HG03460 (cell line): ENCODE measurements at regions not wholly inside any gene's neighbourhood (a gene's known extent, or its start where the extent isn't known, plus 50 kb on each side); places are given as distances from the start of the nearest gene placed in this dataset.

Experiments used
- ATAC-seq: cut with Tn5 transposase; IDR thresholded peaks from one replicate; pipeline ENCODE4 v1.9.1; 2021; ENCODE audit not compliant: unreplicated experiment

DNA sequence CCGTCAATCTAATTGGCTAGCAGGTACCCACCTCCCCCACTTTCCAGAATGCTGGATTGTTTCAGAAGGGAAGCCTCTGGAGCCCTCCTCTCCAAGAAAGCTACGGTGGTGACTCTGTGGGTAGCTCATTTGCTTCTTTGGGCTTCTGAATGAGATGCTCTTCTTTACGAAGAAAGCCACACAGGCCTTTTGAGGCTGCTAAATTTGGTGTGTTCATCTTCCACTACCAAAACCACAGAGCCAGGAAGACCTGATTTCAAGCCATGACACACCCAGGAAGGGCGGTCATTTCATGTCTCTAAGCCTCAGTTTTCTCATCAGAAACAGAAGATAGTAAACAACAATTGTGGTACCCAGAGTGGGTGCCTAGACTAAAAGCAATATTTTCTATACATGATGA, 901.2 kb downstream of the KCNMA1 start:
- no peak for ATAC-seq

DNA sequence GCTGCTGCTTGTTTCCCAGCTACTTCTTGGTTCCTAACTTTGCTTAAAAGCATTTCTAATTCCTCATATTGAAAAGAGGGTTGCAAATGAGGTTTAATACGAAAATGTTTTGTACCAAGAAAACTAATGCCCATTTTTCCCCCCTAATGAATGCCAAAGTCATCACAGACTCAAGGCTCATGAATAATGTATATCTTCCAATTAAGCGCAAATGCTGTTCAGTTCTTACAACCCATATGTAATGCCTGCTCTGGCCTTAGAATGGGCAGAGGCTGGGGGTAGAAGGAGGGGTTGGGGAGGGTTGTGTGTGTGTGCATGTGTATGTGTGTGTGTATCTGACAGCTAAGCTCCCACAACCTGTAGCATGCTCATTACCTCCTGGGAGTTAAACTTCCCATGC, 901.7 kb downstream of the KCNMA1 start:
- no peak for ATAC-seq

DNA sequence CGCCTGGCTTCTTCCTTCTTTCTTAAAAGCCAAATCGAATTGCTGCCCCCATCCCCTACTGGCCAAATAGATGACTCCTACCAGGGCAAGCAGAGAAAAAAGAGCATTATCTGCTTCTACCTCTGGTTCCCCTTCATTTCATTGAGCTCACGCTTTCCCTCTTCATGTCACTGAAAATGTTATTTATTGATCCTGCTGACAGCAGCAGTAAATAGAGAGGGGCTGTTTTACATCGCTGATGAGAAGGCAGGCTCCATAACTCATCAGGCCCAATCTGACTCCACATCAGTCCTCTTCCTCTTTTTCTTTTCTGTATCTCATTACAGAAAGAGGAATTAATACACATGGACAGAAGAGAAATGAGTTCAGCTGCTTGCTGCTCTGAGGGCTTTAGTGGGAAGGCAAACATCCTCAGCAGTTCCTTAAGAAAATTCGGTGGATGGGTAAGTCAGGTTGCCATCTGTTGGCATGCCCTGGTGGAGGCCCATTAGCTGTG, 904.1 kb downstream of the KCNMA1 start:
- no peak for ATAC-seq

DNA sequence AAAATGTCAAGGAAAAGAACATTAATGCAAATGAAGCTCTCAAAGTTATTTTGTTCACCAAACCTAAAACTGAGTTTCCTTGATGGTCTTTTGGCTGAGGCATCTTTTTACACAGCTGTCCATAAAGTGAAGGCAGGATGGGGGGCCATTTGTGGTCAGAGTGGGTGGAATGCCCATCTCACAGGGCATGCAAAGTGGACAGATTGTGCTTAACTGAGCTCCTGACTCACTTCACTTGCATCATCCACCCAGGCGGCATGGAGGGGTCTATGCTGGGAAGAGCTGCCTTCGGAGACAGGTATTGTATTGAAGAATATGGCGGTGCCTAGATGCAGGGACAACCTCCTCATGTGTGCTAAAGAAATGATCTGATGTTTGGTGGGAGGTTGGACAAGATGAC, 905.3 kb downstream of the KCNMA1 start:
- no peak for ATAC-seq

DNA sequence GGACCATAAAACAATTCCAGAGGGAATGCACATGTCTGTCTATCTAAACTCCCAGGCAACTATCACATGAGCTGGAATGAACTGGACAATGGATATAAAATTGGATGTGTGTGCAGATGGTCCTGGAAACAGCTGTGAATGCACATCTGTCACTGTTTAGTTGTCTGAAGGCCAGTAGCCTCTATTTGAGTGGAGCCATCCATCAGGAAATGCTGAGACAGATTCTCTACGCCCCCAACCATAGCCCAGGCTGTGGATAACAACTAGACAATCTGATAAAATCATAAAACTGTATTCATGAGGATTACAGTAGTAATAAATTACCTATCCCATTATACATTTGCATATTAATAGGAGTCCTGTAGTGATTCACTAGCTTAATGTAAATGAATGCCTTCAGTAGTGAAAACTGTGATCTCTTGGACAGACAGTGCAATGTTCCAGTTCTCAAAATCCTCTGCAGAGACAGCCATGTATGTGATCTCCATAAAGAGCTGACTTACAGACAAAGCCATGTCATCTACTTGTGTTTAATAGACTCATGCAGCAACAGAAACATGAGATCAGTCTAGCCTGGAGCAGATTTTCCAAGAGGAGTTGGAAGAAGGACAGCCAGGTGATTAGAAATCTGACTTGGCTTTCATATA, 907.6 kb downstream of the KCNMA1 start:
- ATAC-seq = no peak

DNA sequence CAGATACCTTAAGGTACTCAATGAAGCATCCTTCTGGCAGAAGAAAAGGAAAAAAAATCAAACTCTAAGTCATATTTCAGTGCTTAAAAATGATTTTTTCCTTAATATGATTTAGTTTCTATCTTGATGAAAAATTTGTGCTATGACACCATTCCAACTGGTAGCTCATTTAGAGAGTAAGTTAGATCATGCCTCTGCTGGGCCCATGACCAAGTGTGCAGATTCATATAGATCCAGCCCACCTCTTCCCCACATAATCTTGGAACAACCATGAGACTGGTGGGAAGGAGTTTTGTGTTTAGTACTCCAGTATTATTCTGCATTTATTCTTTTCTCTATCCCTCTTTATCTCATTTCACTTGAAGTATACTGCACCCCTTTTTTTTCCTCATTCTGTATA, 908.3 kb downstream of the KCNMA1 start:
- no peak for ATAC-seq

DNA sequence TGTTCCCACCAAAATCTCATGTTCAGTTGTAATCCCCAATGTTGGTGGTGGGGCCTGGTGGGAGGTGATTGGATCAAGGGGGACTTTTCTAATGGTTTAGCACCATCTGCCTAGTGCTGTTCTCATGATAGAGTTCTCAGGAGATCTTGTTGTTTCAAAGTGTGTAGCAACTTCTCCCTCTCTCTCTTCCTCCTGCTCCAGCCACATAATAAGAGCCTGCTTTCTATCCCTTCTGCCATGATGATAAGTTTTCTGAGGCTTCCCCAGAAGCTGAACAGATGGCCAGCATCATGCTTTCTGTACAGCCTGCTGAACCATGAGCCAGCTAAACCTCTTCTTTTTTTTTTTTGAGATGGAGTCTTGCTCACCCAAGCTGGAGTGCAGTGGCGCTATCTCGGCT, 910.6 kb downstream of the KCNMA1 start:
- ATAC-seq = no peak

DNA sequence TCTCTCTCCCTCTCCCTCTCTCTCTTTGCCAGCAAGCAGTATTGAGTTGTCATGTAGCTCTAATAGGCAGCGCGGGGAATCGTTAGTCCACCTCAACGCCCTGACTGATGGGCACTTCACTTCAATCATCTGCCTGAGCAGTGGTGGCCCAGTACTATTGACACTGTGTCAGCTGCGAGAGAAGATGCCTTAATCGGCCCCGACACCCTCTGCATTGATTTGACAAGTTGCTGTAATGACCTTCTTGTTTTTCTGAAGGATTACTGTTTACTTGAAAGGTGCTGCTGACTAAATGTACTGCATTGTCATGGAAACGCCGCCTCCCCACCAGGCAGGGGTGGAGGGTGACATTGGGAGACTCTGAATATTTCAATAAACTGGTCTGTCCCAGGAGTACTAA, 913.8 kb downstream of the KCNMA1 start:
- no peak for ATAC-seq

DNA sequence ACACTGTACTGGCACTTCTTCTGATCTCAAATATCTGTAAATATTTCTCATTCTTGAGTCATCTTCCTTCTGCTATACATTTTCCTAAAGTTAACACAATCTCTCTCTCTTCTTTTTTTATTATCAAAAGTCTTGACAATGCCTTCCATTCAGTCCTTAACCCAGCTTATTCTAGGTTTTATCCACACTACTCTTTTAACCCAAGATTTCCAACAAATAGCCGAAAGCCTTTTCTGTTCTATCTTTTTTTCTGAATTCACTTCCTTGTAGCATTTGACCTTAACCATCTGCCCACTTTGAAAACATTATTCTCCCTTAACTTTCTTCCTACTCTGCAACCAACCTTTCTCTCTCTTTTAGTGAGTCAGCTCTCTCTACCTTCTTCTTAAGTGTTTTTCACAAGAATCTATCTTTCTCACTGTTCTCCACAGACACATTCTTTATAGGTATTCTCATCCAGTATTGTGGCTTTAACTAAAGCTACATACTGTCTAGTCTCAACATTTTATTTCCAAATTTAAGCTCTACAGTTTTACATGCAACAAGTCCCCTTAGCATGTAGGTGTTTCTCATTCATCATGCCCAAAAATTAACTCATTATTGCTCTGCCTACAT, 915.6 kb downstream of the KCNMA1 start:
- no peak for ATAC-seq

DNA sequence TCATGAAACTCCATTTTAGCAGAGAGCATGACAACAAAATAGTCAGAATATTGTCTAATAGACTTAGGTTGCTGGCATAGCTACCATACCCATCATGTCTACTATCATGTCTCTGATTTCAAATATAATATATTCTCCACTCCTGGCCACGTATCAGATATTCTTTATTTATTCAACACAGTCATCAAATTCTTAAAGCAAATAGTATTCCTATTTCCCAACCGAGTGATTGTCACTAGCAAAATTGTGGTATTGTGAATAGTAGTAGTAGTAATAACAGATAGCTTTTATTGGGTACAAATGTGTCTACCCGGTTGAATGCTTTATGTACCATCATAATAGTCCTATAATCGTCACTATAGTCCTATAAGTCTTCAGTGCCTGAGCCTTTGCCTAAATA, 918.6 kb downstream of the KCNMA1 start:
- no peak for ATAC-seq

DNA sequence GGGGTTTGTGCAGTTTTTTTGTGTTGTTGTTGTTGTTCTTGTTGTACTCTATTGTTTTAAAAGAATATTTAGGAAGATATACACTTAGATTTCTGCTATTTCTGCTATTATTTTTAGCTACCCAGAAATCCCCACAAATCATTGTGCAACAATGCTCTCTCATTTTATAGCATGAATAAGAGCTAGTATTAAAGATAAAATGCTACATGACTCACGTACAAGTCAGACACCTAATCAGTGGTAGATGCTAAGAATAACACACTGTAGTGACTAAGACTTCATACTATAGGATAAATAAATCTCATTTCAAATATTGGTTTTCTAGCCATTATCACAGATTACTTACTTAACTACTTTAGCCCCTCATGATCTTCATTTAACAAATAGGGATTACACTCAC, 920.5 kb downstream of the KCNMA1 start:
- ATAC-seq = no peak

DNA sequence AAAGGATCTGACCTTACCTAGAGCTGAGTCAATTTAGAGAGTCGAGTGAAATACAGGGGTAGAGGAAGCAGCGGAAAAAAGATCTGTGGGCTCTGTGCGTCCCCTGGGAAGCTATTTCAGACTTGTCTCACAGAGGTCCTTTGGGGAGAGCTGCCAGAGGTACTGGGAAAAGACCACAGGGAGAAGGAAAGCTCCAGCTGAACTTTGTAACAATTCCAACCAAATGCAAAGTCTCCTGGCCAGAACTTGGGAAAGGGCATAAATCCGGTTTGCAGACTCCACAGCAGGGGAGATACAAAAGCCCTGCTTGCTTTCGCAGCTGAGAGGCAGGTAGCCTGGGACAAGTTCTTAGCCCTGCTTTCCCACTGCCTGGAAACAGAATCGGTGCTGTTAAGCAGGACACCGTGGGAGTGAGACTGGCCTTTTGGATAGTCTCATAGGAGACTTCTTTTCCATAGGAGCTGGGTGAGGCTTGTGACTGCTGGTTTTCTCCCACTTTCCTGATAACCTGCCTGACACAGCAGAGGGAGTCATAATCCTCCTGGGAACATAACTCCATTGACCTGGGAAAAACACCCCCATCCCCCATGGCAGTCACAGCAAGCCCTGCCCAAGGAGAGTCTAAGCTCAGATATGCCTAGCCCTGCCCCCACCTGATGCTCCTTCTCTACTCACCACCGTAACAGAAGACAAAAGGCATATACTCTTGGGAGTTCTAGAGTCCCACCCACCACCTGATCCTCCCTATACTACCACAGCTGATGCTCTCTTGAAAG, 926.2 kb downstream of the KCNMA1 start:
- no peak for ATAC-seq

DNA sequence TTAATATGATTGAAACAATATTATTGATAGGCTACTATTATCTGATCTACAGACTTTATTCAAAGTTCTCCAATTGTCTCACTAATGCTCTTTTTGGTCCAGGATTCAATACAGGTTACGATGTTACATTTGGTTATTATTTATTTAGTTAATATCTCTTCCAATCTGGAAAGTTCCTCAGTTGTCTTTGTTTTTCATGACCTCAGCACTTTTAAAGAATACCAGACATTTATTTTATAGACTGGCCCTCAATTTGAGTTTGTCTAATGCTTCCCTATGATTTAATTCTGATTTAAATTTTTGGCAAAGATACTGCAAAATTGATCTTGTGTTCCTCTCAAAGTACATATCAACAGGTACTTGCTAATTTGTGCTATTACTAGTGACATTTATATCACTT, 937.4 kb downstream of the KCNMA1 start:
- no peak for ATAC-seq

DNA sequence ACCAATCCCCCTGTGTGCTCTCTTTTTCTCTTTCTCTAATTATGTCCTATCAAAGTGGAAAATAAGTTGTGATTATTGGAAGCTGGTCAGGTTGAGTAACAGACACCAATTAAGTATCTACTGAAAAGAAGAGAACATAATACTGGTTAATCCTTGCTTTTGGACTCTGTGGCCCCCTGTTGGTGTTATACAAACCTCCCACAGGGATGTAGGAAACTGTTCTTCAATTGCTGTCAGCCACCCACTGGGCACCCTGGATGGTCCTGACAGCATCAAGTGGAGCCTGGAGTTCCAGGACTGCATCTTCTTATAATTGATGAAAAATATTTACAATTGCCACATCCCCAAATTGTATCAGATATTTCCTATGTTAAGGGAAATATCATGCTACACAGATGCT, 939.7 kb downstream of the KCNMA1 start:
- ATAC-seq = no peak

DNA sequence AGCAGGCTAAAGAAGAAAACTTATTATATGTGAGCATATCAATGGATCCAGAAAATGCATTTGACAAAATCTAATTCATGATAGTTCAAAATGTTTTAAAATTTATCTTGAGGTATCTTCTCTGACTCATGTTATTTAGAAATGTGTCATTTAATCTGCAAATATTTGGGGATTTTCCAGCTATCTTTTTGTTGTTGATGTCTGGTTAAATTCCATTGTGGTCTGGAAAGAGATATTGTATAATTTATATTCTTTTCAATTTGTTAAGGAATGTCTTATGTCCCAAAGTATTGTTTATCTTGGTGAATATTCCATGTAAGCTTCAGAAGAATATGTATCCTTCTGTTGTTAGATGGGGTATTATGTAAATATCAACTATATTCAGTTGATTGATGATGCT, 942.5 kb downstream of the KCNMA1 start:
- no peak for ATAC-seq

DNA sequence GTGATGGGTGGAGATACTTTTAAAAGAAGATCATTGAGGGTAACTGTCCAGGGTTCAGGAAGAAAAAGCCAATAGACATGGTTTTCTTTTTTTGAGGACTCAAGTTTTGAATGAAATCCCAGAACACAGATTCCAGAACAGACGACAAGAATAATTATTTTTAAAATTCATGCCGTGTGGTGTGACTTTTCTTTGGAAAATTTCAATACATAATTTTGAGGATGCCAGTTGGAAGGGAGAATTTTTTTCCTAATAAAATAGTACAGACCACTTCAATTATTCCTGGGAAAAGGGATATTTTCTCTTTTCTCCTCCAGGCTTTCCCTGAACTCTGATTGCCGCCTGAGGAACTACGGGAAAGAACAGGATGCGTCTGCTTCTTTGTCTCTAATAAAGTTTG, 951.4 kb downstream of the KCNMA1 start:
- no peak for ATAC-seq

DNA sequence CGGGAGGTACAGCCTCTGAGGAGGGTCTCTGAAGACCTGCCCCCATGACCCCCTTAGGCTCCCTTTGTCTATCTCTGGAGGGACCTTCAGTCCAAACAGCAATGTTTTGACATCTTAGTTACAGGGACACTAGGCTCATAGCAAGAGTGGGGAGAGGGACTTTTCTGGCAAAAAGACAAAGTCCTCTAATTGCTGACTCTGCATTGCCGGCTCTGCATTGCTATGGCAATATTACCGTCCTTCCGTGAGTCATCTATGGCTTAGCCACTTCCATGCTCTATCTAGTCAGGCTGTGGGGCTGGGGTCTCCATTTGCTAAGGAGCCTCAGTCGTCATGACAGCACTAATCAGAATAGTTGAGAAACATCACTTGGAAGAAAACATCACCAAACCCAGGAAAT, 952.6 kb downstream of the KCNMA1 start:
- no peak for ATAC-seq

DNA sequence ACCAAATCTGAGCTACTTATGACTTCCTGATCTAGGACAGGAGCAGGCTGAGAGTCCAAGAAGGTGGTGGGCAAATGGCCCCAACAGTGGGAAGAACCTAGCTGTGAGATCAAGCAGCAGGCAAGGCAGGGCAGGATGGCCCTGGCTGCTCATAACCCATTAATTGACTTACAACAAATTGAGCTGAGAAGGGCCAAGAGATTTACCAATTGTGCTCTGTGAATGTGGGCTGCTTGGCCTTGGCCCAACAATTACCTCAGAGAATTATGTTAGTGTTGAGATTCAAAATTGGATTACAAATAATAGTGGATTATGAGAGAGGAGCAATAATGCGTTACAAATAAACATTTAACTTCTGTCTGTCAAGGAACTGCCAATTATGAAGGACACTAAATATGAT, 956.5 kb downstream of the KCNMA1 start:
- ATAC-seq = no peak

DNA sequence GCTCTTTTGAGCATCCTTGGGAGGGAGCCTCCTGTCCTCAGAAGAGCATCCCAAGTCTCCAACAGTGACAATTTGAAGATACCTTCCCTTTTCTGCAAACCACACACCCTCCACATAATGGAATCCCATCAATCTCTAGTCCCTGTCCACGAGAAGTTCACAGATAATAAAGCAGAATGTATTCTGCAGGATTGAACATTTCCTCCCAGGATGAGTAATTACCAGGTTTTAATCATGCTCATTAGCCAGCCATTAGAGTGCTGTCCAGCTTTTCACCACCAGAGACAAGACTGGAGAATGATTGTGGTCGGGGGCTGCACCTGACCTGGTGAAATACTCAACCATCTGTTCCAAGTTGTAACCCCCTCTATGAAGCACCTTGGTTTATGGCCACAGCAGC, 958.6 kb downstream of the KCNMA1 start:
- ATAC-seq = no peak

DNA sequence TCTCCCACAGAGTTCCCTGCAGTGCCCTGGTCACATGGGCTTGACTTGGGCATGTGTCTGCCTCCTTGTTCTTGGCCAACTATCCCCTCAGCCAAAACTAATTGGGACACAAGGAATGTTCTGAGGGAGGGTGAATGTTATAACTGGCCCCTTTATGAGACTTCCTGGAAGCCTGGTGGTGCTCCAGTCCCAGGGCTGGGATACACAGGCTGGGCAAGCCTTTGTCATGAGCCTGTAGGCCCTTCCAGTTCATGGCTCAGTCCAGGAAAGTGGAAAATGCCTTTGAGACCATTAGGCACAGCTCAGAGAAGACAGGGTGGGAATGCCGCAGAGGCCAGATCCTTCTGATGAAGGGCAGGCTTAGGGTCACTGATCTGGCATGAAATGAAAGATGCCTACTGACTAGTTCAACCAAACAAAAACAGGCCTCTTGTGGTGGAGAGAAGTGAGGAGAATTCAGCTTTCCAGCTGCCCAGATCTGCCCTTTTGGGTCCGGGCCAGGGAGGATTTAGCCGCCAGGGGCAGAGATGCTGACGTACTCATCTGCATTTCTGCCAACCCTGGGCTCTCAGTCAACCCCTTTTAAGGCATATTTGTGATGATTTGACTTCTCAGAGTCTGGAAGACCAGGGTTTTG, 961.5 kb downstream of the KCNMA1 start:
- no peak for ATAC-seq

DNA sequence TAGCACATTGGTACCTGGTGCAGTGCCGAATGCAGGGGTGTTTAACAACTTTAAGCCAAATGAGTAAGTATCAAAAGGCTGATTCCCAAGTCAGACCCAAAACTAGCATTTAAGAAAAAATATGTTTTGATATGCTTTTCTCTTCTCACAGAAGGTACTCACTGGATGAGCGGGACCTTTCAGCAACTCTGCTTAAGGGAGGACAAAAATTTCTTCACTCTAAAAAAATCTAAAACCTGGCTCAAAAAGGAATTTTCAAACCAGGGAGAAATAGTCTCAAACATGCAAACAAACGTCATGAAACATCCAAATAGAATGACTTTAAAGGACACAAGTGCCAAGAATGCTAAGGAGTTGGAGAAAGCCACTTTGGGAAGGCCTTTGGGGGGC, 962.1 kb downstream of the KCNMA1 start:
- ATAC-seq = no peak
